ENCODE measurements at regions not wholly inside any gene's neighbourhood (a gene's known extent, or its start where the extent isn't known, plus 50 kb on each side); places are given as distances from the start of the nearest gene placed in this dataset.

DNA sequence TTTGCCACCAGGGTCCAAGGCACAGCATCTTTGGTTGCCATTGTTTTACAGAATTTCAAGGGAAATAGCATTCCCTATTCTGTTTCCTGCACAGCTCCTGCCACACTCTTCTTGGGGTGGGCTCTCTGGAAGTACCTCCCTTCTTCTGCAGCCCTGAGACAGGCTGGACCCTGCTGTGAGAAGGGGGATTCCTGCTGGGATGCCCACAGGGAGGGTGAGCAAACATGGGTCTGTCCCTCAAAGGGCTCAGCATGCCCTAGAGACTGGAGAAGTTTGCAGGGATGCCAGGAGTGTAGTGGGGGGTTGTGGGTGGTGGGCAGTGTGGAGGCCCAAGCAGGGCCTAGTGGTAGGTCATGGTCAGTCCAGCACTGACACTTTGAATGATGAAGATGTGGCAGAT lies 222.2 kb upstream of the GPR26 start:
- Mint-ChIP-seq H3K4me3 (ENCODE audit: low read depth) (no peak overlapping the region), H3K36me3 (ENCODE audit: insufficient read depth) (no peaks in the 10 kb centered on the region), H3K9me3 (ENCODE audit: low read depth) (no peaks in the 10 kb centered on the region), H3K4me1 (ENCODE audit: low read depth) (no peaks in the 10 kb centered on the region), H3K27me3 (peaks cover 3% of the 10 kb centered on the region), H3K27ac (no peak overlapping the region)
- TF ChIP-seq, protein P1, sequence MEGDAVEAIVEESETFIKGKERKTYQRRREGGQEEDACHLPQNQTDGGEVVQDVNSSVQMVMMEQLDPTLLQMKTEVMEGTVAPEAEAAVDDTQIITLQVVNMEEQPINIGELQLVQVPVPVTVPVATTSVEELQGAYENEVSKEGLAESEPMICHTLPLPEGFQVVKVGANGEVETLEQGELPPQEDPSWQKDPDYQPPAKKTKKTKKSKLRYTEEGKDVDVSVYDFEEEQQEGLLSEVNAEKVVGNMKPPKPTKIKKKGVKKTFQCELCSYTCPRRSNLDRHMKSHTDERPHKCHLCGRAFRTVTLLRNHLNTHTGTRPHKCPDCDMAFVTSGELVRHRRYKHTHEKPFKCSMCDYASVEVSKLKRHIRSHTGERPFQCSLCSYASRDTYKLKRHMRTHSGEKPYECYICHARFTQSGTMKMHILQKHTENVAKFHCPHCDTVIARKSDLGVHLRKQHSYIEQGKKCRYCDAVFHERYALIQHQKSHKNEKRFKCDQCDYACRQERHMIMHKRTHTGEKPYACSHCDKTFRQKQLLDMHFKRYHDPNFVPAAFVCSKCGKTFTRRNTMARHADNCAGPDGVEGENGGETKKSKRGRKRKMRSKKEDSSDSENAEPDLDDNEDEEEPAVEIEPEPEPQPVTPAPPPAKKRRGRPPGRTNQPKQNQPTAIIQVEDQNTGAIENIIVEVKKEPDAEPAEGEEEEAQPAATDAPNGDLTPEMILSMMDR (IDR thresholded peaks at IDR 0.05; ENCODE audit: unreplicated experiment): no peak
- no peak for DNase-seq (ENCODE audit: low spot score, unreplicated experiment)

DNA sequence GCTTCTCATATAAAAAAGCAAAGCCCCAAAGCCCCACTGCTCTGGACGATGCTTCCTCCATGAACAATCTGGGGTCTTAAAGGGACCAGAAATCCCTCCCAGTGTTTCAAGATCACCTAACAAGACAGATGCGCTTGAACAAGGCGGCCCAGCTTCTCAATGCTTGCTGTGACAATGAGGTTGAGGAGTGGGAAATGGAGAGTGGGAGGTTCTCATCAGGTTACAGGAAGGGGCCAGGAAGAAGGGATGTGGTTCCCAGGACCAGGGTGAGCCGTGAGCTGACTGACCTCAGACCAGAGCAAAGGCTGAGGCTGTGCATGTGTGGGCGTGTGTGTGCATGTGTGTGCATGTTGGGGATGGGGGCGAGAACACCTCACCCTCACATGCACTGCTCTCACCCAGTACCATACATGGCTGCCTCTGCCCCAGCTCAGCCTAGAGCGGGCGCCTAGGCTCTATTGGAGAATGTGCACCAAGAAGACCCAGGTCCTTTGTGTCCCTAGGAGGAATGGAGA lies 220.8 kb upstream of the GPR26 start:
- H3K36me3 Mint-ChIP-seq (ENCODE audit: insufficient read depth): no peaks in the 10 kb centered on the region
- TF ChIP-seq, protein P1 (IDR thresholded peaks at IDR 0.05; ENCODE audit: unreplicated experiment): no peak
- no peak for DNase-seq (ENCODE audit: low spot score, unreplicated experiment)
- H3K4me3 Mint-ChIP-seq (ENCODE audit: low read depth): no peak overlapping the region
- no peaks in the 10 kb centered on the region for H3K9me3 Mint-ChIP-seq (ENCODE audit: low read depth)
- H3K27me3 Mint-ChIP-seq: peaks cover 6% of the 10 kb centered on the region
- no peak overlapping the region for H3K27ac Mint-ChIP-seq
- H3K4me1 Mint-ChIP-seq (ENCODE audit: low read depth): no peaks in the 10 kb centered on the region

DNA sequence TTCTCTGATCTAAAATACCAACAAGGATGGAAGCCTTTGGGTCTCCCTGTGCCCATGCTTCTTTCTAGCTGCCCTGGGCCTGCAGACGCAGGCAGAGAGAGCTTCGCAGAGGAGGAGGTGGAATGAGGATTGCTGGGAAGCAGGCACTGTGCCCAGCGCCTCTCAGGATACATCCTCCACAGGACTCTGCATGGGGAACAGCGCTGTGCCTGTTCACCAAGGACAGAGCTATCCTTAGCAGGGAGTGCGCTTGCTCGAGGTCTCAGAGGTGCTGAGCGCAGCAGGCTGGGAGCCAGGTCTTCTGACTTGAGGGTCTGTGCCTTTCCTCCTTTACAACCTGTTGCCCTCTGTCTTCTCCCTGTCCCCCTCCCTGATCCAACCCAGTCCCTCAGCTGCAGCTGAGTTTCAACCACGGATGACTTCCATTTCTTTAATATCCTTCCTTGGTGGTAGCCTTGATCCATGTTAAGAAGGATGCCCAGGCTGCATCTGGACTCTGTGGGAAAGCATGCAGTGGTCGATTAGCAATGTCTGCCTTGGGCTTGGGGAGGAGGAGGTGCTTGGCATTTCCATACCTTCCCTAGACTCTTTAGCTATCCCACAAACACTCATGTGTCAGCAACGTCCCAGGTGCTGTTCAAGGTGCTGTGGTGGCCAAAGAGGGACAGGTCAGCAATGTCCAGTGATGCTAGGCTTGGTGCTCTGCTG lies 219.6 kb upstream of the GPR26 start:
- Mint-ChIP-seq H3K27ac (no peak overlapping the region), H3K27me3 (peaks cover 9% of the 10 kb centered on the region)

DNA sequence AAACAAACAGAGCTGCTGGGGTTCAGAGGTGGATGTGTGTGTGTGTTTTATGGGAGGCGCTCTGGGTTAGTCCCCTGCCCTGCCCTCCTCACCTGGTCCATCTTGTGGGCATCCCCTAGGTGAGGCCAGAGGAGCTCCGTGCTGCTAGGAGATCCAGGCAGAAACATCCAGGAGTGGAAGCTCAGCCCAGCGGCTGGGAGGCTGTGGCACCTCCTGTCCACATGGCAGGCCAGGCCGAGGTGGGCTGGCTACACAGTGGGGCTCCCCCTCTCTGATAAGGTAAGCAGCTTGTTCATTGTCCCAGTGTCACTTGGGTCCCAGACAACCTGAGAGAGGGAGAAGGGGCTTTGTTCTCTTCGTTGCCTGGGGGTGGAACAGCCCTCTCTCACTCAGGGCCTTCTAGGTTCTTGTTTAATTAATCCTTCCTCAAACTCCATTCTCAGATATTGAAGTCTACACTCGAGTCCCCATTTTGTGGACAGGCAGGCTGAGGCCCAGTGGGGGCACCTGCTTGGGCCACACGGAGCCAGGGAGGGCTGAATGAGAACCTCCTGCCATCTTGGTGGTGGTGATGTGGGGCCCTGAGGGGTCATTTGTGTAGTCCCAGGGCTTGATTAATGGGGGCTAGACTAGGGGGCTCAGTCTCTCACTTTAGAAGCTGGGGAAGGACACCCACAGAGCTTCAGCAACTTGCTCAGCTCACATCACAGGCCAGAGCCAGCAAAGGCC lies 216.8 kb upstream of the GPR26 start:
- DNase-seq (ENCODE audit: low spot score, unreplicated experiment): no peak
- H3K27ac Mint-ChIP-seq: no peak overlapping the region
- no peaks in the 10 kb centered on the region for H3K4me1 Mint-ChIP-seq (ENCODE audit: low read depth)
- peaks cover 12% of the 10 kb centered on the region for H3K27me3 Mint-ChIP-seq
- H3K36me3 Mint-ChIP-seq (ENCODE audit: insufficient read depth): no peaks in the 10 kb centered on the region
- TF ChIP-seq, protein P1 (IDR thresholded peaks at IDR 0.05; ENCODE audit: unreplicated experiment): no peak
- no peak overlapping the region for H3K4me3 Mint-ChIP-seq (ENCODE audit: low read depth)
- H3K9me3 Mint-ChIP-seq (ENCODE audit: low read depth): no peaks in the 10 kb centered on the region

More for the DNA sequence above, 219.6 kb upstream of the GPR26 start:
- no peaks in the 10 kb centered on the region for H3K4me1 Mint-ChIP-seq (ENCODE audit: low read depth)
- no peaks in the 10 kb centered on the region for H3K9me3 Mint-ChIP-seq (ENCODE audit: low read depth)
- DNase-seq (ENCODE audit: low spot score, unreplicated experiment): no peak
- no peak overlapping the region for H3K4me3 Mint-ChIP-seq (ENCODE audit: low read depth)
- TF ChIP-seq, protein P1 (IDR thresholded peaks at IDR 0.05; ENCODE audit: unreplicated experiment): no peak
- no peaks in the 10 kb centered on the region for H3K36me3 Mint-ChIP-seq (ENCODE audit: insufficient read depth)

DNA sequence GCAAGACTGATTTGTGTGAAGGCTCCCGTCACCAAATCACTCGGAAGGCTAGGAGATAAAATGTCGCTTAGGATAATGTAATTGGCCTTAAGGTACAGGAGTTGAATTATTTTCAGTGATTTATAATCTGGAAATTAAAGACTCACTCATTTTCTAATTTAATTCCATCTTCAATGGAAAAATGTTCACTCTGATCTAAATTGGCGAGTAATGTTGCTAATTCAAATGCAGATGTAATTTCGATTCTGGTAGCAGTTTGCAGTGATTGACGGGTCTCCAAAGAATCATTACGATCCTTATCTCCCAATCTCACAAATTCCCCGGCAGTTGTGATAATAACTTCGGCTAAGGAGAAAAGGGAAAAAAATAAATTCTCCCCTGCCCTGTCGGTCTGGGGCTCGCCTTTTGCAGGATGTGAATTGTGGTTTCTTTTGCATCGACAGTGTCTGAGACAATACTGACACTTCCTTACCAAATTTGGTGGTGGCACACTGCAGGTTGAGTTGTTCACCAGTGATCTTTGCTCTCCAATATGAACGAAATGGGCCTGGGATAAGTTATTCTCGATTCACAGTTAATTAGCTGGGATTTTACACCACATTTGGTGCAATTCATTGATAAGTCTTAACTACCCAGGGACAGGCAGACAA lies 215.1 kb upstream of the GPR26 start:
- no peak for DNase-seq (ENCODE audit: low spot score, unreplicated experiment)
- H3K27ac Mint-ChIP-seq: no peak overlapping the region
- no peak overlapping the region for H3K4me3 Mint-ChIP-seq (ENCODE audit: low read depth)
- peaks cover 12% of the 10 kb centered on the region for H3K27me3 Mint-ChIP-seq
- H3K4me1 Mint-ChIP-seq (ENCODE audit: low read depth): no peaks in the 10 kb centered on the region
- no peaks in the 10 kb centered on the region for H3K36me3 Mint-ChIP-seq (ENCODE audit: insufficient read depth)
- TF ChIP-seq, protein P1 (IDR thresholded peaks at IDR 0.05; ENCODE audit: unreplicated experiment): no peak
- no peaks in the 10 kb centered on the region for H3K9me3 Mint-ChIP-seq (ENCODE audit: low read depth)

Data from progenitor cell of endocrine pancreas (in vitro differentiated cells).